Central memory CD8-positive, alpha-beta T cell (primary cell): ENCODE measurements at regions not wholly inside any gene's neighbourhood (a gene's known extent, or its start where the extent isn't known, plus 50 kb on each side); places are given as distances from the start of the nearest gene placed in this dataset.

Source experiments
- ATAC-seq: fragments of 150-1000 bp; cut with Tn5 transposase; replicated peaks from 2 replicates; pipeline ENCODE4 v1.10.0; 2022; ENCODE audit warnings: mild to moderate bottlenecking, moderate FRiP score, moderate number of reproducible peaks; ENCODE audit not compliant: poor library complexity, severe bottlenecking; ENCODE audit errors: extremely low read depth
- DNase-seq, 2 donors: peaks; one replicate each; pipeline ENCODE4 v3.0.0; 2021; ENCODE audit warnings: low spot score in 2 of 2
- H3K27ac Mint-ChIP-seq: one replicate; pipeline ENCODE4 v1.8.0; 2022; ENCODE audit warnings: low read depth, mild to moderate bottlenecking, moderate library complexity, mixed read lengths
- H3K27me3 Mint-ChIP-seq: one replicate; pipeline ENCODE4 v1.8.0; 2022; ENCODE audit warnings: mixed read lengths
- H3K36me3 Mint-ChIP-seq: one replicate; pipeline ENCODE4 v1.8.0; 2022; ENCODE audit warnings: mild to moderate bottlenecking, moderate library complexity, mixed read lengths; ENCODE audit not compliant: insufficient read depth
- H3K4me1 Mint-ChIP-seq: one replicate; pipeline ENCODE4 v1.8.0; 2022; ENCODE audit warnings: mixed read lengths
- H3K4me3 Mint-ChIP-seq: one replicate; pipeline ENCODE4 v1.8.0; 2022; ENCODE audit warnings: mild to moderate bottlenecking, moderate library complexity, mixed read lengths
- H3K9me3 Mint-ChIP-seq: one replicate; pipeline ENCODE4 v1.8.0; 2022; ENCODE audit warnings: mixed read lengths

DNA sequence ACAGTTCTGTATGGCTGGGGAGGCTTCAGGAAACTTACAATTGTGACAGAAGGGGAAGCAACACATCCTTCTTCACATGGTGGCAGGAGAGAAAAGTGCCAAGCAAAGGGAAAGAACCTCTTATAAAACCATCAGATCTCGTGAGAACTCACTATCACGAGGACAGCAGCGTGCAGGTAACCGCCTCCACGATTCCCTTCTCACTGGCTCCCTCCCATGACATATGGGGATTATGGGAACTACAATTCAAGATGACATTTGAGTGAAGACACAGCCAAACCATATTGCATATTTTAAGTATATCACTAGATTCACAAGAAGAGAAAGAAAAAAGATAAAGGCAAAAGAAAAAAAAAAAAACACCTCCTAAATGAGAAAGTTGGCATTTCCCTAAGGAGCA, 431.9 kb upstream of the RGS17 start:
- no peaks in the 10 kb centered on the region for H3K9me3 Mint-ChIP-seq
- H3K27me3 Mint-ChIP-seq: no peaks in the 10 kb centered on the region
- ATAC-seq: no peak
- no peak for DNase-seq
- H3K27ac Mint-ChIP-seq: no peak overlapping the region
- no peaks in the 10 kb centered on the region for H3K36me3 Mint-ChIP-seq
- H3K4me1 Mint-ChIP-seq: no peaks in the 10 kb centered on the region
- no peak overlapping the region for H3K4me3 Mint-ChIP-seq

GRCh38 chr6:153553627-153554026, 422.5 kb upstream of the RGS17 start:
- H3K27ac Mint-ChIP-seq: no peak overlapping the region
- no peak for ATAC-seq
- H3K4me3 Mint-ChIP-seq: no peak overlapping the region
- no peaks in the 10 kb centered on the region for H3K27me3 Mint-ChIP-seq
- H3K36me3 Mint-ChIP-seq: no peaks in the 10 kb centered on the region
- peaks cover 18% of the 10 kb centered on the region for H3K9me3 Mint-ChIP-seq
- no peak for DNase-seq
- H3K4me1 Mint-ChIP-seq: no peaks in the 10 kb centered on the region

GRCh38 chr6:153539602-153540001, 408.5 kb upstream of the RGS17 start:
- ATAC-seq (no peak), DNase-seq (no peak)
- Mint-ChIP-seq H3K9me3 (peaks cover 13% of the 10 kb centered on the region), H3K4me3 (no peak overlapping the region), H3K27ac (no peak overlapping the region), H3K36me3 (peaks cover 1% of the 10 kb centered on the region), H3K4me1 (no peaks in the 10 kb centered on the region), H3K27me3 (no peaks in the 10 kb centered on the region)

GRCh38 chr6:153538491-153538890, 407.4 kb upstream of the RGS17 start:
- Mint-ChIP-seq H3K27ac (no peak overlapping the region), H3K4me3 (no peak overlapping the region), H3K36me3 (no peaks in the 10 kb centered on the region), H3K27me3 (no peaks in the 10 kb centered on the region), H3K4me1 (no peaks in the 10 kb centered on the region), H3K9me3 (peaks cover 6% of the 10 kb centered on the region)
- no peak for ATAC-seq
- no peak for DNase-seq

- no peaks in the 10 kb centered on the region for H3K36me3 Mint-ChIP-seq
- H3K4me3 Mint-ChIP-seq: no peak overlapping the region
- ATAC-seq: no peak
- H3K27ac Mint-ChIP-seq: no peak overlapping the region
- no peaks in the 10 kb centered on the region for H3K27me3 Mint-ChIP-seq
- H3K9me3 Mint-ChIP-seq: no peaks in the 10 kb centered on the region
- no peaks in the 10 kb centered on the region for H3K4me1 Mint-ChIP-seq
- no peak for DNase-seq
These were observed 406.3 kb upstream of the RGS17 start for GRCh38 chr6:153537422-153537821.

DNA sequence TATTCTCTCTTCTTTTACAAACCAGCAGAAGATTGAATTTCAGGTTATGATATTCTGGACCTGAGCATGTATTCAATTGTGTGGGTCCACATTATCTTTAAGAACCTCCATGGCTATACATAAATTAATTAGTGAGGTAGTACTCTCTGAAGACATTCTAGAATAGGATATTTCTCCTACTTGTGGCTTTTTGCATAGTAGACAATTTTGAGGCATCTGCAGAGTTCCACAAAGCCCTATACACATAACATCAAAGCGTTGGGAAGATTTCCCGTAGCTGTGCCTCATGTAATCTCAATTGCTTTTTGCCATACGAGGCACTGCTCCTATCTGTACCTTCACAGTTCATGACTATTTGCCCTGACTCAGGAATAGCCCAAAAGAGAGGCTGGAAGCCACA, 395.4 kb upstream of the RGS17 start:
- Mint-ChIP-seq H3K36me3 (no peaks in the 10 kb centered on the region), H3K9me3 (peaks cover 39% of the 10 kb centered on the region), H3K4me3 (no peak overlapping the region), H3K27ac (no peak overlapping the region), H3K27me3 (no peaks in the 10 kb centered on the region), H3K4me1 (no peaks in the 10 kb centered on the region)
- ATAC-seq (no peak), DNase-seq (no peak)

DNA sequence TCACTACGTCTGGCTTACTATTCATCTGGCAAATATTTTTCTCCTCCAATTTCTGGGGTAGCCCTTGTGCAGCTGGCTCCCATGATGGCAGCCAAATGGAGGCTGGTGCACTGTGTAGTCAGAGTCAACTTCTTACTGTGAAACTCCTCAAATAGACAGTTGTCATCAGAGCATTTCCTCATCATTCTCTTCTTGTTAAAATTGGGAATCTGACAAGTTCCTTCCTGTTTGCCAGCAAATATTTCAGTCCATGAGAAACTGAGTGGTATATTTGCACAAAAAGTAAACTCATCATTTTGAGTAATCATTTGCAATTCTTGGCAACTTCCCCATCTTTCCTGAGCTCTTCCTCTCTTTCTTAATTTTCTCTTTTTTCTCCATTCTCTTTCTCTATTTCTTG, 394.9 kb upstream of the RGS17 start:
- no peak overlapping the region for H3K4me3 Mint-ChIP-seq
- ATAC-seq: no peak

DNA sequence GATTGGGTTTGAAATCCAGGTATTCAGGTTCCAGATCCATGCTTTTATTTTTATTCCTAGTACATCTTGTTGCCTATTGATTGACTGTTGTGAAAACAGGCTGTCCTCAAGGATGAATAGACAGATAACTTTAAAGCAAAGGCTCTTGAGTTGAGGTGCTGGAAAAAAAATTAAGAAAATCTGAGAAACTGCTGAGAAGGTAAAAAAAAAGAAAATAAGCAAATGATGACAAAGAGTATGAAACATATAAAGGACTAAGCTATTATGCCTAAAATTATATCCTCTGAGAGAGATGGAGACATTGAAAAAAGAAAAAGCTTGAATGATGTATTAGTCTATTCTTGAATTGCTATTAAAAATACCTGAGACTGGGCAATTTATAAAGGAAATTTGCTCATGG, 392.3 kb upstream of the RGS17 start:
- peaks cover 47% of the 10 kb centered on the region for H3K9me3 Mint-ChIP-seq
- no peaks in the 10 kb centered on the region for H3K4me1 Mint-ChIP-seq
- no peak for ATAC-seq
- DNase-seq: no peak
- no peak overlapping the region for H3K27ac Mint-ChIP-seq
- H3K4me3 Mint-ChIP-seq: no peak overlapping the region
- no peaks in the 10 kb centered on the region for H3K36me3 Mint-ChIP-seq
- H3K27me3 Mint-ChIP-seq: no peaks in the 10 kb centered on the region

More for the DNA sequence above, 394.9 kb upstream of the RGS17 start:
- Mint-ChIP-seq H3K4me1 (no peaks in the 10 kb centered on the region), H3K27ac (no peak overlapping the region), H3K9me3 (peaks cover 35% of the 10 kb centered on the region), H3K36me3 (no peaks in the 10 kb centered on the region), H3K27me3 (no peaks in the 10 kb centered on the region)
- no peak for DNase-seq

DNA sequence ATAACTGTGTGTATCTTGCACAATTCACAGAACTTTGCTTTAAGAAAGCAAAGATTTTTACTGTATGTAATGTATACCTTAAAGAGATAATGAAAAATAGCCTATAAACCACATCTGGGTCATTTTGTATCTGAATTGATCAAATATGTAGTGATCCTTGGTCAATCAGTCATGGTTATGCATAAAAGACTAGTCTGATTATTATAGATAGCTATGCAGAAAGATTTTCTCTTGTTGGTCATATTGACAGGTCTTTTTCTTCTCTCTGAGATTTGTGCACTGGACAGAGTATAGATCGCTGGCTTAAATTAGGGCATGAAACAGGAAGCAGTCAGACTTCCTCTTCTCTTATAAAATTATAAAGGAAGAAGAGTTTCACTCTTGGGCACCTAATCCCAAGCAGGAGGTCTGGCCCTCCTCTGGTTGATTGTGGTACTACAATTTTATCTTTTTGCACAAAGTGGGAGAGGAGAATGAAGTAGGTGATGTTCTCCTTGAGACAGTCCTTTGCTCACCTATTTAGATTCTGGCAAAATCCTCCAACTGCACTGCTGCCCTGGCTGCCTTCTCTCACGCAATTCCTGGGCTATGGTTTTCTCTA, 380.9 kb upstream of the RGS17 start:
- Mint-ChIP-seq H3K9me3 (peaks cover 4% of the 10 kb centered on the region), H3K36me3 (peaks cover 2% of the 10 kb centered on the region), H3K4me3 (no peak overlapping the region), H3K27ac (no peak overlapping the region), H3K4me1 (no peaks in the 10 kb centered on the region), H3K27me3 (no peaks in the 10 kb centered on the region)
- DNase-seq (no peak), ATAC-seq (peak; percentile 14)

GRCh38 chr6:153503810-153504209, 372.7 kb upstream of the RGS17 start:
- H3K4me3 Mint-ChIP-seq: no peak overlapping the region
- H3K9me3 Mint-ChIP-seq: peaks cover 5% of the 10 kb centered on the region
- ATAC-seq (no peak), DNase-seq (no peak)
- no peaks in the 10 kb centered on the region for H3K27me3 Mint-ChIP-seq
- no peaks in the 10 kb centered on the region for H3K36me3 Mint-ChIP-seq
- no peaks in the 10 kb centered on the region for H3K4me1 Mint-ChIP-seq
- H3K27ac Mint-ChIP-seq: no peak overlapping the region

DNA sequence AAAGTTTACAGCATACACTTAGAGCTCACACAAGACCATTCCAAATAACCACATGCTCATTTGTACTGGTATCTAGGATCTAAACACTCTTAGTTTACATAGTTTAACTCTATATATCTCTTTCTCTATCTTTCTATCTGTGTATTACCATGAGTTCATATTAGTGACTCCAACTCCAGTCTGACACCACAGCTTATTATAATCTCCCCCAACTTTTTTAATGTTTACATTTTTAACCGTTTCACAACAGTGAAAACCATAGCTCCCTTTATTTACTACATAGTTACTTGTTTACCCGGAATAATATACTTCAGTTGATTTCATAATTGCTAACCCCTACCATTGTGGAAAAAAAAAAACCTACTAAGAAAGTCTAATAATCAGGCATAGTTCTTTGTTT, 362.4 kb upstream of the RGS17 start:
- H3K36me3 Mint-ChIP-seq: no peaks in the 10 kb centered on the region
- no peak overlapping the region for H3K4me3 Mint-ChIP-seq
- no peaks in the 10 kb centered on the region for H3K4me1 Mint-ChIP-seq
- H3K9me3 Mint-ChIP-seq: peaks cover 12% of the 10 kb centered on the region
- ATAC-seq: no peak
- H3K27me3 Mint-ChIP-seq: no peaks in the 10 kb centered on the region
- no peak overlapping the region for H3K27ac Mint-ChIP-seq
- no peak for DNase-seq

GRCh38 chr6:153489479-153489878, 358.4 kb upstream of the RGS17 start:
- ATAC-seq: no peak
- no peaks in the 10 kb centered on the region for H3K4me1 Mint-ChIP-seq
- peaks cover 12% of the 10 kb centered on the region for H3K9me3 Mint-ChIP-seq
- H3K4me3 Mint-ChIP-seq: no peak overlapping the region
- H3K27ac Mint-ChIP-seq: no peak overlapping the region
- no peaks in the 10 kb centered on the region for H3K36me3 Mint-ChIP-seq
- H3K27me3 Mint-ChIP-seq: no peaks in the 10 kb centered on the region
- no peak for DNase-seq

GRCh38 chr6:153488267-153488666, 357.2 kb upstream of the RGS17 start:
- Mint-ChIP-seq H3K9me3 (peaks cover 6% of the 10 kb centered on the region), H3K4me1 (no peaks in the 10 kb centered on the region), H3K4me3 (no peak overlapping the region), H3K27me3 (no peaks in the 10 kb centered on the region), H3K36me3 (no peaks in the 10 kb centered on the region), H3K27ac (no peak overlapping the region)
- no peak for DNase-seq
- no peak for ATAC-seq

DNA sequence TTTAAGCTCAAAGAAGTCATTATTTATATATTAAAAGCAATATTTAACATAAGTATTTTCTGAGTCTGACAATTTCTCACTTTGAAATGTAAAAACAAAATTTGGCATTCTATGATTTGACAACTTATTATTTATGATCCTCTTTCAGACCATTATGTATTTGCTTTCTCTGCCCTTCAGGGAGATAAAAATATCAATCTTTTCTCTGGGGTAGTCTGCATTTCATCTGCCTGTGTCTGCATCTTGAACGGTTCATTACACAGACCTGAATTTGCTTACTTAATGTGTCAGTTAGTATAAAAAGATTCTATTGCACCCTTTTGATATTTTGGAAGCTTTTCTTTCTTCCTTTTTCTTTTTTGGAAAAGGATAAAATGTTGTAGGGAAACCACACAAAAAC, 354.0 kb upstream of the RGS17 start:
- ATAC-seq (no peak), DNase-seq (no peak)
- no peaks in the 10 kb centered on the region for H3K4me1 Mint-ChIP-seq
- H3K27ac Mint-ChIP-seq: no peak overlapping the region
- no peak overlapping the region for H3K4me3 Mint-ChIP-seq
- peaks cover 6% of the 10 kb centered on the region for H3K9me3 Mint-ChIP-seq
- no peaks in the 10 kb centered on the region for H3K27me3 Mint-ChIP-seq
- H3K36me3 Mint-ChIP-seq: no peaks in the 10 kb centered on the region
